BJ (cell line): ENCODE measurements at regions not wholly inside any gene's neighbourhood (a gene's known extent, or its start where the extent isn't known, plus 50 kb on each side); places are given as distances from the start of the nearest gene placed in this dataset.

Source experiments
- CTCF ChIA-PET: fragments of 350-600 bp; formaldehyde crosslinking; extraction: SDS; loops from one replicate; lab custom pipeline; 2021; ENCODE audit warnings: antibody characterized with exemption, inconsistent platforms; lab: Yijun Ruan, JAX
- POLR2A ChIA-PET: fragments of 300-600 bp; sonication (Branson Sonifier 250); formaldehyde crosslinking; extraction: SDS; loops from one replicate; lab custom pipeline; 2021; ENCODE audit warnings: antibody characterized with exemption; lab: Charles Lee
- DNase-seq: peaks from one replicate; pipeline ENCODE4 v3.0.0-alpha.2; 2011; ENCODE audit warnings: low read depth
- H3K27me3 ChIP-seq: 2 replicates; pipeline ENCODE4 v1.6.0; 2011; ENCODE audit warnings: low read length; ENCODE audit not compliant: control insufficient read depth, insufficient read depth
- H3K36me3 ChIP-seq: 2 replicates; pipeline ENCODE4 v1.5.1; 2011; ENCODE audit warnings: low read length; ENCODE audit not compliant: control insufficient read depth, insufficient read depth
- H3K4me3 ChIP-seq: 2 replicates; pipeline ENCODE4 v1.5.1; 2011; ENCODE audit warnings: low read depth, mild to moderate bottlenecking, control low read depth, low read length
- CTCF ChIP-seq: IDR thresholded peaks from 2 replicates; pipeline ENCODE4 v1.5.1; 2011; ENCODE audit warnings: low read depth, mild to moderate bottlenecking, control low read depth, inconsistent platforms, low read length, moderate library complexity; ENCODE audit not compliant: insufficient read depth

- H3K4me3 ChIP-seq: no peak overlapping the region
- no peak for TF ChIP-seq CTCF
- CTCF ChIA-PET: interaction anchor here (1.0 kb wide), 1 partner anchor 20 kb away, joined by 3 read pairs; no protein-coding TSS in a partner anchor
These were observed 420.6 kb upstream of the UBE2E3 start for GRCh38 chr2:180559771-180560170.

DNA sequence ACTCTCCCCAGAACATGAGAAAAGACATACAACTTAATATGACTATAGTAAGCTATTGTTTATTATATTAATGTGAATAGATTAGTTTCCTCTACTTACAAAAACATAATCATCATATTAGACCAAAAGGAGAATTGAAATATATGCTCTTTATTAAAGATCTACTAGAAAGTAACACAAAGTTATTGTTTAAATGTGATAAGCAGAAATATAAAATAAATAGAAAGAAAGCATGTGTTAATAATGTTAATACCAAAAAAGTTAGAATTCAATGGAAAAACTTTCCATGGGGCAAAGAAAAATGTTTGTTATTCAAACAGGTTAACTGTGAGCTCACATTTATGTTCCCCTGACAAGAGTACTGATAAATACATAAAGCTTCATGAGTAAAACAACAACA lies 421.4 kb upstream of the UBE2E3 start:
- TF ChIP-seq CTCF: no peak
- Histone ChIP-seq H3K27me3 (no peaks in the 10 kb centered on the region), H3K4me3 (no peak overlapping the region), H3K36me3 (no peaks in the 10 kb centered on the region)
- POLR2A ChIA-PET: no interaction called here
- CTCF ChIA-PET: interaction anchor here (1.0 kb wide), 1 partner anchor 20 kb away, joined by 3 read pairs; no protein-coding TSS in a partner anchor
- no peak for DNase-seq

More at GRCh38 chr2:180559771-180560170, 420.6 kb upstream of the UBE2E3 start:
- H3K27me3 ChIP-seq: no peaks in the 10 kb centered on the region
- H3K36me3 ChIP-seq: no peaks in the 10 kb centered on the region
- POLR2A ChIA-PET: no interaction called here
- DNase-seq: no peak

DNA sequence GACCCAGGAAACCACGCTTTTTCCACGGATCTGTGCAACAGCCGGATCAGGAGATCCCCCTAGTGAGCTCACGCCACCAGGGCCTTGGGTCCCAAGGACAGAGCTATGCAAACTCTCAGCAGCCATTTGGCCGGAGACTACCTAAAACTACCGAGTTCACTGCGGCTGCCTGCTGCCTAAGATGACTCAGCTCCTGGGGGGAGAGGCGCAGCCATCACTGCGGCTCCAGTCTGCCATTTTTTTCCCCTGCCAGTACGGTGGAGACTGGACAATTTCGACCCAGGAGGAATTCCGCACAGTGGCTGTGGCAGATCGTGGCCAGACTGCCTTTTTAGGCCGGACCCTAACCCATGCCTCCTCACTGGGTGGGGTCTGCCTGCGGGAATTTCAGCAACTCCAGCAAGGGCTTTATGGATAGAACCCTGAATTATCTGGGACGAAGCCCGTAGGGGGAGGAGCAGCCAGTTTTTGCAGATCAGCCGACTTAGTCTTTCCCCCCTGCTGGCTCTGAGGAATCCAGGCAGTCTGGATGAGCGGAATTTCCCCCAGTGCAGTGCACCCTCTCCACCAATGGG lies 424.9 kb upstream of the UBE2E3 start:
- DNase-seq: no peak
- Histone ChIP-seq H3K27me3 (no peaks in the 10 kb centered on the region), H3K36me3 (no peaks in the 10 kb centered on the region), H3K4me3 (no peak overlapping the region)
- ChIA-PET CTCF (interaction anchor here (0.7 to 0.8 kb wide), 2 partner anchors 8 to 29 kb away, joined by 3 read pairs; no protein-coding TSS in a partner anchor), POLR2A (no interaction called here)
- TF ChIP-seq CTCF: no peak

GRCh38 chr2:180554330-180554729 lies 426.1 kb upstream of the UBE2E3 start:
- Histone ChIP-seq H3K4me3 (no peak overlapping the region), H3K36me3 (no peaks in the 10 kb centered on the region), H3K27me3 (no peaks in the 10 kb centered on the region)
- TF ChIP-seq CTCF: no peak
- DNase-seq: no peak
- POLR2A ChIA-PET: no interaction called here
- CTCF ChIA-PET: no interaction called here

GRCh38 chr2:180553094-180553715 lies 427.2 kb upstream of the UBE2E3 start:
- Histone ChIP-seq H3K36me3 (no peaks in the 10 kb centered on the region), H3K27me3 (no peaks in the 10 kb centered on the region), H3K4me3 (no peak overlapping the region)
- CTCF ChIA-PET: interaction anchor here (1.2 kb wide), 1 partner anchor 13 kb away, joined by 3 read pairs; no protein-coding TSS in a partner anchor
- POLR2A ChIA-PET: no interaction called here
- no peak for TF ChIP-seq CTCF
- no peak for DNase-seq
